Subcutaneous abdominal adipose tissue (tissue), 5 donors: ENCODE measurements at regions not wholly inside any gene's neighbourhood (a gene's known extent, or its start where the extent isn't known, plus 50 kb on each side); places are given as distances from the start of the nearest gene placed in this dataset.
A peak's percentile ranks its signal among the peaks of the same experiment; 100 is the strongest.

Experiments used
- H3K27ac ChIP-seq: one replicate; pipeline ENCODE4 v1.7.0; 2013; ENCODE audit warnings: low read depth, mild to moderate bottlenecking, inconsistent platforms, low read length, moderate library complexity
- H3K27me3 ChIP-seq, 5 donors: one replicate each; pipeline ENCODE4 v1.7.0; 2013; ENCODE audit warnings: low read length in 5 of 5, inconsistent platforms in 1 of 5; ENCODE audit not compliant: control insufficient read depth in 5 of 5, insufficient read depth in 4 of 5
- H3K36me3 ChIP-seq, 5 donors: one replicate each; pipeline ENCODE4 v1.7.0; 2013; ENCODE audit warnings: low read length in 5 of 5; ENCODE audit not compliant: control insufficient read depth in 5 of 5, insufficient read depth in 5 of 5
- H3K4me1 ChIP-seq, 5 donors: one replicate each; pipeline ENCODE4 v1.7.0; 2013; ENCODE audit warnings: low read length in 5 of 5, mild to moderate bottlenecking in 3 of 5, moderate library complexity in 1 of 5; ENCODE audit not compliant: control insufficient read depth in 5 of 5, insufficient read depth in 5 of 5
- H3K4me3 ChIP-seq, 5 donors: one replicate each; pipeline ENCODE4 v1.7.0; 2013; ENCODE audit warnings: low read length in 5 of 5, low read depth in 1 of 5
- H3K9ac ChIP-seq, 5 donors: one replicate each; pipeline ENCODE4 v1.7.0; 2013; ENCODE audit warnings: low read length in 5 of 5, mild to moderate bottlenecking in 4 of 5, moderate library complexity in 3 of 5
- H3K9me3 ChIP-seq, 5 donors: one replicate each; pipeline ENCODE4 v1.7.0; 2013; ENCODE audit warnings: low read length in 5 of 5; ENCODE audit not compliant: control insufficient read depth in 5 of 5
- donor health status: healthy.
- donor health status: healthy.
- donor health status: healthy.
- donor health status: healthy.
- donor health status: healthy.

DNA sequence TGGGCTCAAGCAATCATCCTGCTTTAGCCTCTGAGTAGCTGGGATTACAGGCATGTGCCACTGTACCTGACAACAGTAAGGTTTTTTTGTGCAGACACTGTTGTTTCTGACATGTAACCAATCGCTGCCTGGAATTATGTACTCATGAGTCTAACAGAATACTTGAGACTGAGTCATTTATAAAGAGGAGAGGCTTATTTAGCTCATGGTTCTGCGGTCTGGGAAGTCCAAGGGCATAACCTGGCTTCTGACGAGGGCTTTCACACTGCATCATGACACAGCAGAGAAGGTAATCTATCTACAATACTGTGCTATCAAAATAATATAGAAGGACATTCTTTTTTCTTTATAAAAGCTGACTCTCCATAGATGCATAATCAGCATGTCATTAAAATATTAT lies 115.5 kb upstream of the STOX2 start:
- Histone ChIP-seq H3K27me3 (no peaks in the 10 kb centered on the region), H3K27ac (no peak overlapping the region), H3K9ac (no peak overlapping the region), H3K4me3 (no peak overlapping the region), H3K36me3 (no peaks in the 10 kb centered on the region), H3K9me3 (peaks cover 0 to 13% (median 8%) of the 10 kb centered on the region in 5 donors), H3K4me1 (peaks cover 0 to 12% (median 7%) of the 10 kb centered on the region in 5 donors)

DNA sequence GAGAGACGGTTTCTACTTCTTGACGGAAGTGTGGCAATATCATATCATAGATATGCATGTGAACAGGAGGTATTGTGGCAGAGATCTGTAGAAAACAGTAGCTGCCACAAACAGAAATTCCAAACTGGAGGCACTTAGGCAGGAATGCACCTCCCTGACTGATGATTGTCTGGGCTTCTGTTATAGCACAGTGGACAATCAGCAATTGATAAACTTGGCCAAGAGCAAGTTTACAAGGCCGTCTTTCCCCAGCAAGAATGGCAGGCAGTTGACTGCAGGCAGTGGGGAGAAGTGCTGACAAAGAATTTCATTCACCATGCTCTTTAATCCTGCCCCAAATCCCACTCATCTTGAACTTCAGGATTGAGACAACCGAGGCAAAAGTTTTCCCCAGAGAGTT lies 114.4 kb upstream of the STOX2 start:
- Histone ChIP-seq H3K9ac (no peak overlapping the region), H3K9me3 (peaks cover 0 to 14% (median 11%) of the 10 kb centered on the region in 5 donors), H3K4me1 (peaks cover 0 to 8% (median 3%) of the 10 kb centered on the region in 5 donors), H3K4me3 (no peak overlapping the region), H3K36me3 (no peaks in the 10 kb centered on the region), H3K27me3 (no peaks in the 10 kb centered on the region), H3K27ac (no peak overlapping the region)

DNA sequence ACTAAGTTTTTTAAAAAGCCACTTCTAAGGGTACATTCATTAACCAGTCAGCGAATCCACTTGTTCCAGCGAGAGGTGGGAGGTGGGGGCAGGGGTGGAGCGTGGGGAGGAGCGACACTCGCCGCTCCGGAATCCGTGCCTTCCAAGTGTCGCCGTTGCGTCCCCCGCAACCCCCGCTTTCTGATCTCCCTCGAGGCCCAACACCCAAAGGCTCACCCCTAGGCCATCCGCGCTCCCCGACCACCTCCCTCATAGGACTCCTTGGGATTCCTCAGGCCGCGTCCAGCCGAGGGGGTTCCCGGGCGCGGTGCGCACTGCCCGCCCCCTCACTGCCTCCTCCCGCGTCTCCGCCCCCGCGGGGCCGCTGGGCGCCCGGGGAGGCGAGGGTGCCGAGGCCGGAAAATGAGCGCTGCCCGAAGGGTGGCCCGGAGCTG lies 108.1 kb upstream of the STOX2 start:
- peak overlapping the region in 4 of 5 donors; percentile 72 to 83 (median 75) for H3K4me3 ChIP-seq
- H3K36me3 ChIP-seq, result no peaks in the 10 kb centered on the region
- H3K27me3 ChIP-seq, result no peaks in the 10 kb centered on the region
- peaks cover 0 to 14% (median 11%) of the 10 kb centered on the region in 5 donors for H3K9me3 ChIP-seq
- H3K4me1 ChIP-seq, result peaks cover 0 to 18% (median 12%) of the 10 kb centered on the region in 5 donors
- peak overlapping the region in 4 of 5 donors; percentile 11 to 64 (median 40) for H3K9ac ChIP-seq
- no peak overlapping the region for H3K27ac ChIP-seq

DNA sequence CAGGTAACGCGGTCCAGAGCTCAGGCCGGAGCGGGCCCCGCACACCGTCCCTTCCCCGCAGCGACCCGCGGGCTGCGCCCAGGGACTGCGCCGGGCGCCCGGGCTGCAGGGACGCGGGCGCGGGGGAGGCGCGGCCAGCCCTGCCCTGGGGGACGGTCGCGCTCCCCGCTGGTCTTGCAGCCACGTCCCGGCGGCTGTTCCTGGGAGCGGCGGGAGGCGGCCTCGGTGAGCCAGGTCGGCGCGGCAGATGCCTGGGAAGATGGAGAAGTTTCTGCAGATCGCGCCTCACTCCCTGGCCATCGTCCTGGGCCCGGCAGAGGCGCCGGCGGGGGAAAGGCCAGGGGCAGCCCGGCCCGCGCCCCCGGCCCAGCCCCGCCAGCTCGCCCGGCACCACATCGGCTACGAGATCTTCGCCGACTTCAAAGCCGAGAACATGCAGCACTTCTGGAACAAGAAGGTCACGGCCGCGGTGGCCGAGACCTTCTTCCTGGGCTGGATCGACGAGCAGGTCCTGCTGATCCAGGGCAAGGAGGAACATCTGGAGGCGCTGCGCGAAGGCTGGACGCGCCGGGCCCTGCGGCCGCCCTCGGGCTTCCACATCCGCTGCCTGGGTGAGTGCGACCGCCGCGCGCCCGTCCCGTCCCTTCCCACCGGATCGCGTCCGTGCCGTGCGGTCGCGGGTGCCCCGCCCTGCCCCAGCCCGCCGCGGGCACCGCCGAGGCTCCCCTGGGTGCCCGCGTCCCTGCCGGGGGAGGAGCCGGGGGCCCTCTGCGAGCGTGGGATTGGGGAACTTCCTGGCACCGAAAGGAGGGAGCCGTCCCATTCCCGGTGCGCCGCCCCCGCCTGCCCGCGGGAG lies 107.4 kb upstream of the STOX2 start:
- H3K4me3 ChIP-seq, result peak overlapping the region; percentile 44 to 83 (median 72)
- no peak overlapping the region for H3K27ac ChIP-seq
- no peaks in the 10 kb centered on the region for H3K27me3 ChIP-seq
- H3K4me1 ChIP-seq, result peaks cover 0 to 18% (median 12%) of the 10 kb centered on the region in 5 donors
- peak overlapping the region in 3 of 5 donors; percentile 23 to 64 (median 43) for H3K9ac ChIP-seq
- peaks cover 0 to 14% (median 7%) of the 10 kb centered on the region in 5 donors for H3K9me3 ChIP-seq
- no peaks in the 10 kb centered on the region for H3K36me3 ChIP-seq

DNA sequence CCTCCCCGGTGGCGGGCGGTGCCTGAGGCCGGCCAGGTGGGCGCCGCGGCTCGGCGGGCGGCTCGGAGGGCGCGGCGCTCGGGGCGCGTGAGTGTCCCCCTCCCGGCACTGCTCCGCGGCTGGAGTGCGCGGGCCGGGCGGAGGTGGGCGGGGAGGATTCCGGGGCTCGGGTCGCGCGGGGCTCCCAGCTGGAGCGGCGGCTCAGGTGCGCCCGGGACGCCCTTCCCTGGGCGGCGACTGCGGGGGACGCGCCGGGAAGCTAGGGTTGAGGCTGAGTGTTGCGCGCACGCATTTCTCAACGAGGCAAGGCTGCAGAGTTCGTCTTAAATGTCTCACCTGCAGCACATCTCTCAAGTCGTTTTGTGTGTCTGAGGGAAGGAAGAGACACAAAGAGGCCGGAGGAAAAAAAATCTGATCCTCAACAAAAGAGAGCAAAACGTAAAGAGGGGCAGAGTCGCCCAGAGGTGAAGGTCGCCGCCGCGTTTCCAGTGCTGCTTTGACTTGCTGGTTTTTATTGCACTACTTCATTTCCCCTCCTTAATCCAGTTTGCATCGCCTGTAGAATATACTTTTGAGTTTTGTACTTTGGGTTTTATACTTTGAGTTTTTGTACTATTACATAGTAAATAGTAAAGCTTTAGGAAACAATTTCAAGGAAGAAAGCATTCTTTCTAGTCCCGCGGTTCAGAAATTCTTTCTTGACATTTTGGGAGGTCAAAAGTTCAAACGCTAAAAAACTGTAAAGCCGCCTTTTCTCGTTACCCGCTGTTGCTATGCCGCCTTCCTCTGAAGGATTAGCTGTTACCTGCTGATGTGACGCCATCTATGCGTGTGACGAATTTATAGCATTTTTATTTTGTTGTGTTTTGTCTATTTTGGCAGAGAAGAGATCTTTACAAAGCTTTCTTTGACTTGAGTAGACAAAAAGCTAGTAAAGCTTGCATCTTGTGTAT lies 106.5 kb upstream of the STOX2 start:
- H3K36me3 ChIP-seq, result no peaks in the 10 kb centered on the region
- no peak overlapping the region for H3K9ac ChIP-seq
- peaks cover 0 to 18% (median 12%) of the 10 kb centered on the region in 5 donors for H3K4me1 ChIP-seq
- H3K9me3 ChIP-seq, result peaks cover 0 to 6% (median 0%) of the 10 kb centered on the region in 5 donors
- no peaks in the 10 kb centered on the region for H3K27me3 ChIP-seq
- H3K27ac ChIP-seq, result no peak overlapping the region
- H3K4me3 ChIP-seq, result peak overlapping the region; percentile 61 to 83 (median 72)

DNA sequence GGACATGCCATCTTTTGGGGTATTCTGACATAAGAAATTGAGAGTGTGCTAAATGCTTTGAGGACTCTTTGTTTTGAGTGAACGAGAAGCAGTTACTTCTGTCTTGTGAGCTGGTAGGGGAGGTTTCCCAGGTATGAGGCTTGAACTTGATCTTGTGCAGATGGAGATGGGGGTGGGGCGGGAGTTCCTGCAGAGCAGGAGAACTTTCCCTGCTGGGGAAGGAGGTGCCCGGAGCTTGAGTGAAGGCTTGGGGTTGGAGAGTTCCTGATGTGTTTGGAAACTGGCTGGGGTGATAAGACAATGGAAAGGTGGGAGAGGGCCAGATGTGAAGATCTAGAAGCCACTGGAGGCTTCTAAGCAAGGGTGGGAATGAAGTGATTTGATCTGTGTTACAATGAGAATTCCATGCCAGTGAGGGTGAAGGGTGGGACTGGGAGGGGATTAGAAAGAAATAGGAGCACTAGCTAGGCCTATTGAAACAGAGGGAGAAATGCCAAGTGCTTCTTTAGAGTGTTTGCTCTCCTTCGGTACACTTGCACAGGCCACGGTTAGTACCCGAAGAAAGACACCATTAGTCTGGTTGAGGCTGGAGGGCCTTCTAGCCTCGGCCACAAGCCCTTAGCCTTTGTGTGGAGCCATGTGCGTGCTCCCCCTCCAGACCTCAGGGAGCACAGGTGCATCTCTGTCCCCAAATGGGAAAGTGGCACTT lies 103.5 kb upstream of the STOX2 start:
- Histone ChIP-seq H3K36me3 (no peaks in the 10 kb centered on the region), H3K9ac (no peak overlapping the region), H3K27ac (no peak overlapping the region), H3K4me3 (no peak overlapping the region), H3K9me3 (no peaks in the 10 kb centered on the region), H3K27me3 (no peaks in the 10 kb centered on the region), H3K4me1 (peaks cover 0 to 18% (median 15%) of the 10 kb centered on the region in 5 donors)

DNA sequence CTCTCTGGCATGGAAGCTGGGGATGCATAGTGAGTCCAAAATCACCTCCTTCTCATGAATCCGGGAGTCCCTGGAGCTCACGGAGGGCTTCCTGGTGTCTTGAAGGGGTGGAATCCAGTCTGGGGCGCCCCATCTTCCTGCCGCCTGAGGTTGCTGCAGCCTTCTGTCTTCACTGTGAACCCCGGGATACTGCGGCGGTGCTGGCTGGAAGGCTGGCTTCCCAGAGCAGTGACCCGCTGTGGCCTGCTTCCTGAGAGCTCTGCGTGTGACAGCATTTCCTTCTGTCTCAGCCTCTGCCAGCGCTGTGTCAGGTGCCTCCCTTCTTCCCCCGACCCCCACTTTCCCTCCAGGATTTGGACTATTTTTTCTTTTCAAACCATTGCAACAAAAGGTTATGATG lies 98.8 kb upstream of the STOX2 start:
- H3K9ac ChIP-seq, result peak overlapping the region in 1 of 5 donors; percentile 21
- no peaks in the 10 kb centered on the region for H3K27me3 ChIP-seq
- peak overlapping the region; percentile 3 for H3K27ac ChIP-seq
- no peaks in the 10 kb centered on the region for H3K9me3 ChIP-seq
- H3K4me1 ChIP-seq, result peaks cover 0 to 16% (median 3%) of the 10 kb centered on the region in 5 donors
- no peak overlapping the region for H3K4me3 ChIP-seq
- no peaks in the 10 kb centered on the region for H3K36me3 ChIP-seq

DNA sequence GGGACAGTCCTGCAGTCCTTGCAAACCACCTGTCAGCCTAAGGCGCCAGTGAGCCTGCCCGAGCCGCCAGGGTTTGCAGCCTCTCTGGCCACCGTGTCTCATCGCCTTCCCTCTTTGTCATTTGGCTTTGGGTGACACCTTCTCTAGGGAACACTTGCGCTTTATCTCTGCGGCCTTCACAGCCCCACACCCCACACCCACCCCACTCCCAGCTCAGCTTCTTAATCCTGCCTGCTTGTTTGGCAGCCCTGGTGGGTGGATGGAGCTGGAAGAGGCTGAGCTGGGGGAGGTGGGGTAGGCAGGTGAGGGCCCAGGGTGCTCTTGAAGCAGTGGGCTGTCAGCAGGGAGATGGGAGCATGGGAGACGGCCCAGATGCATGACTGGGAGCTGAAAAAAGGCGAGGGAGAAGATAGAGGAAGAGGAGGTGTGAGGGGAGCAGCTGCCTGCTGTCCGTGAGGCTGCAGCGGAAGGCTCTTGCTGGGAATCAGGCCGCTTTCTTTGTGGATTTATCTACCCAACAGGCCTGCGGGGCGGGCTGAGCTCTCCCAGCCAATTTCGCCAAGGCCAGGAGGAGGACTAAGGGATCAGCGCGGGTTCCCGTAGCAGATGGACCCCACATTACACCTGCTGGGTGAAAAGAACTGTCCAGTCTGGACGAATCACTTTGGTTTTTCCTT lies 97.5 kb upstream of the STOX2 start:
- H3K36me3 ChIP-seq, result no peaks in the 10 kb centered on the region
- H3K4me3 ChIP-seq, result peak overlapping the region in 1 of 5 donors; percentile 27
- H3K27ac ChIP-seq, result peak overlapping the region; percentile 41
- H3K27me3 ChIP-seq, result no peaks in the 10 kb centered on the region
- H3K9ac ChIP-seq, result peak overlapping the region in 1 of 5 donors; percentile 26
- H3K4me1 ChIP-seq, result peaks cover 0 to 16% (median 3%) of the 10 kb centered on the region in 5 donors
- H3K9me3 ChIP-seq, result no peaks in the 10 kb centered on the region

DNA sequence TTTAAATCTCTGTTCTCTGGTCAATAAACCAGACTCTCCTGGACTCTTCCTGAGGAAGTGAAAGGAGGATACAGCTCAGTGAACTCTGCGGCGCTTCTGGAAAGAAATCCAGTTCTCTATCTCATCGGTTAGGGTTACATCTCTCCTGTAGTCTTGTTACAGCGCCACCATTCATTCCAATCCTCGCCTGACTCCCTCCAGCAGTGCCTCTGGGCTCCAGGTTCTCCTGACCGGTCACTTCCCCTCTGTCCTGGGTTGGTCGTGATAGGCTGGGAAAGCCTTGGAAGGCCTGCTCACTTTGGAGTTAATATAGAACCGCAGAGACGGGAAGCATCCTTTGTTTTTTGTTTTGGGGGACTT lies 97.0 kb upstream of the STOX2 start:
- Histone ChIP-seq H3K36me3 (no peaks in the 10 kb centered on the region), H3K27ac (peak overlapping the region; percentile 41), H3K27me3 (no peaks in the 10 kb centered on the region), H3K4me1 (peaks cover 0 to 16% (median 3%) of the 10 kb centered on the region in 5 donors), H3K9me3 (no peaks in the 10 kb centered on the region), H3K9ac (peak overlapping the region in 1 of 5 donors; percentile 26), H3K4me3 (peak overlapping the region in 1 of 5 donors; percentile 27)
